Activated CD4-positive, alpha-beta T cell treated with anti-CD3 and anti-CD28 coated beads, Interleukin-10, Interleukin-2, amounts not matched to agents 100 ng/mL and 50 ng/mL, durations not matched to agents 16 hours and 8 hours (primary cell): ENCODE measurements at regions not wholly inside any gene's neighbourhood (a gene's known extent, or its start where the extent isn't known, plus 50 kb on each side); places are given as distances from the start of the nearest gene placed in this dataset.
"Not testable (repeated sequence)": the region's sequence is repeated elsewhere in the genome, so short reads cannot be mapped to it uniquely, and the experiment has no call there.

Experiments used
- DNase-seq: peaks from one replicate; pipeline ENCODE4 v3.0.0-alpha.2; 2020

- no peak for DNase-seq
Measured at GRCh38 chr2:128512379-128513115, 193.9 kb upstream of the HS6ST1 start.

- no peak for DNase-seq
Measured at GRCh38 chr2:128513116-128513960, 194.7 kb upstream of the HS6ST1 start.

- no peak for DNase-seq
Measured at GRCh38 chr2:128513961-128514283, 195.3 kb upstream of the HS6ST1 start.

GRCh38 chr2:128514555-128514955 is 195.9 kb upstream of the HS6ST1 start:
- DNase-seq = no peak

- DNase-seq = no peak
Measured at GRCh38 chr2:128516938-128517337, 198.3 kb upstream of the HS6ST1 start.

- DNase-seq = not testable (repeated sequence)
Measured at GRCh38 chr2:128519028-128519427, 200.4 kb upstream of the HS6ST1 start.

GRCh38 chr2:128519517-128520215 is 201.0 kb upstream of the HS6ST1 start:
- no peak for DNase-seq

GRCh38 chr2:128520340-128520739 is 201.7 kb upstream of the HS6ST1 start:
- peak; percentile 8 for DNase-seq

GRCh38 chr2:128520791-128521190 is 202.1 kb upstream of the HS6ST1 start:
- peak; percentile 83 for DNase-seq

- no peak for DNase-seq
Measured at GRCh38 chr2:128521482-128521881, 202.8 kb upstream of the HS6ST1 start.

GRCh38 chr2:128522829-128523228 is 204.2 kb upstream of the HS6ST1 start:
- no peak for DNase-seq

- no peak for DNase-seq
Measured at GRCh38 chr2:128523457-128523856, 204.8 kb upstream of the HS6ST1 start.

- DNase-seq = no peak
Measured at GRCh38 chr2:128524183-128524582, 205.5 kb upstream of the HS6ST1 start.

GRCh38 chr2:128525653-128526052 is 207.0 kb upstream of the HS6ST1 start:
- no peak for DNase-seq

GRCh38 chr2:128526455-128526976 is 207.8 kb upstream of the HS6ST1 start:
- no peak for DNase-seq

- DNase-seq = no peak
Measured at GRCh38 chr2:128528133-128528532, 209.5 kb upstream of the HS6ST1 start.

GRCh38 chr2:128530025-128530573 is 211.4 kb upstream of the HS6ST1 start:
- no peak for DNase-seq

- no peak for DNase-seq
Measured at GRCh38 chr2:128531856-128532255, 213.2 kb upstream of the HS6ST1 start.

- no peak for DNase-seq
Measured at GRCh38 chr2:128533101-128533500, 214.4 kb upstream of the HS6ST1 start.

- DNase-seq = no peak
Measured at GRCh38 chr2:128534688-128535392, 216.2 kb upstream of the HS6ST1 start.

GRCh38 chr2:128535953-128536352 is 217.3 kb upstream of the HS6ST1 start:
- DNase-seq = no peak

- peak; percentile 39 for DNase-seq
Measured at GRCh38 chr2:128536925-128537620, 218.4 kb upstream of the HS6ST1 start.
